ENCODE measurements at regions not wholly inside any gene's neighbourhood (a gene's known extent, or its start where the extent isn't known, plus 50 kb on each side); places are given as distances from the start of the nearest gene placed in this dataset.
A peak's percentile ranks its signal among the peaks of the same experiment; 100 is the strongest.
"Not testable (repeated sequence)": the region's sequence is repeated elsewhere in the genome, so short reads cannot be mapped to it uniquely, and the experiment has no call there.

- Histone ChIP-seq H3K36me3 (ENCODE audit: low read depth) (no peaks in the 10 kb centered on the region), H3K4me1 (ENCODE audit: low read depth) (peaks cover 5% of the 10 kb centered on the region), H3K9me3 (no peaks in the 10 kb centered on the region), H3K4me3 (no peak overlapping the region)
- DNase-seq (no peak), ATAC-seq (no peak)
- intact Hi-C loops (cut with DNase I, micrococcal nuclease) = no loop called here
- TF ChIP-seq CTCF (IDR thresholded peaks at IDR 0.05) = no peak
Measured at GRCh38 chrX:55159551-55159950, 60.6 kb upstream of the PAGE5 start.

GRCh38 chrX:55160685-55161552 lies 59.2 kb upstream of the PAGE5 start:
- Histone ChIP-seq H3K9me3 (no peaks in the 10 kb centered on the region), H3K36me3 (ENCODE audit: low read depth) (no peaks in the 10 kb centered on the region), H3K4me1 (ENCODE audit: low read depth) (peaks cover 5% of the 10 kb centered on the region), H3K4me3 (peak overlapping the region; percentile 17)
- ATAC-seq = peak; percentile 98
- intact Hi-C loops (cut with DNase I, micrococcal nuclease) = no loop called here
- TF ChIP-seq CTCF (IDR thresholded peaks at IDR 0.05) = no peak
- peak; percentile 90 to 95 (median 93) for DNase-seq

- no peaks in the 10 kb centered on the region for H3K9me3 ChIP-seq
- ATAC-seq (no peak), DNase-seq (no peak)
- peak overlapping the region; percentile 17 for H3K4me3 ChIP-seq
- TF ChIP-seq CTCF (IDR thresholded peaks at IDR 0.05) = no peak
- intact Hi-C loops (cut with DNase I, micrococcal nuclease) = no loop called here
- H3K4me1 ChIP-seq (ENCODE audit: low read depth) = peaks cover 7% of the 10 kb centered on the region
- H3K36me3 ChIP-seq (ENCODE audit: low read depth) = no peaks in the 10 kb centered on the region
Measured at GRCh38 chrX:55161581-55161980, 58.6 kb upstream of the PAGE5 start.

- no peak for ATAC-seq
Measured at GRCh38 chrX:55163171-55163570, 57.0 kb upstream of the PAGE5 start.

GRCh38 chrX:55165026-55165425 lies 55.1 kb upstream of the PAGE5 start:
- DNase-seq = not testable (repeated sequence)

More at GRCh38 chrX:55163171-55163570, 57.0 kb upstream of the PAGE5 start:
- Histone ChIP-seq H3K4me1 (ENCODE audit: low read depth) (peaks cover 7% of the 10 kb centered on the region), H3K4me3 (no peak overlapping the region), H3K9me3 (no peaks in the 10 kb centered on the region), H3K36me3 (ENCODE audit: low read depth) (no peaks in the 10 kb centered on the region)
- intact Hi-C loops (cut with DNase I, micrococcal nuclease) = no loop called here
- no peak for DNase-seq
- no peak for TF ChIP-seq CTCF (IDR thresholded peaks at IDR 0.05)

GRCh38 chrX:55167124-55167803 lies 52.9 kb upstream of the PAGE5 start:
- no peak for TF ChIP-seq CTCF (IDR thresholded peaks at IDR 0.05)
- Histone ChIP-seq H3K4me3 (no peak overlapping the region), H3K4me1 (ENCODE audit: low read depth) (peaks cover 2% of the 10 kb centered on the region), H3K9me3 (no peaks in the 10 kb centered on the region), H3K36me3 (ENCODE audit: low read depth) (no peaks in the 10 kb centered on the region)
- intact Hi-C loops (cut with DNase I, micrococcal nuclease) = no loop called here
- DNase-seq (no peak), ATAC-seq (no peak)

More at GRCh38 chrX:55165026-55165425, 55.1 kb upstream of the PAGE5 start:
- H3K4me1 ChIP-seq (ENCODE audit: low read depth); ATAC-seq; H3K9me3 ChIP-seq; H3K36me3 ChIP-seq (ENCODE audit: low read depth); H3K4me3 ChIP-seq; intact Hi-C loops (cut with DNase I, micrococcal nuclease): not testable (repeated sequence)

Measured in mucosa of descending colon (tissue), 3 donors.